KG1 (cell line): ENCODE measurements at regions not wholly inside any gene's neighbourhood (a gene's known extent, or its start where the extent isn't known, plus 50 kb on each side); places are given as distances from the start of the nearest gene placed in this dataset.
"Not testable (repeated sequence)": the region's sequence is repeated elsewhere in the genome, so short reads cannot be mapped to it uniquely, and the experiment has no call there.

Experiments
- DNase-seq: peaks from one replicate; lab custom pipeline; 2025; lab: John Stamatoyannopoulos, UW

- DNase-seq: no peak
Measured at GRCh38 chr2:59791004-59791618, 762.3 kb downstream of the BCL11A start.

GRCh38 chr2:59790186-59791003, 763.1 kb downstream of the BCL11A start:
- DNase-seq: no peak

- no peak for DNase-seq
Measured at GRCh38 chr2:59789523-59789922, 763.9 kb downstream of the BCL11A start.

- DNase-seq: no peak
Measured at GRCh38 chr2:59787095-59787494, 766.4 kb downstream of the BCL11A start.

GRCh38 chr2:59786684-59787083, 766.8 kb downstream of the BCL11A start:
- no peak for DNase-seq

- no peak for DNase-seq
Measured at GRCh38 chr2:59779571-59779970, 773.9 kb downstream of the BCL11A start.

GRCh38 chr2:59777120-59777519, 776.3 kb downstream of the BCL11A start:
- DNase-seq: no peak

GRCh38 chr2:59776726-59777008, 776.8 kb downstream of the BCL11A start:
- no peak for DNase-seq

- no peak for DNase-seq
Measured at GRCh38 chr2:59774821-59775433, 778.5 kb downstream of the BCL11A start.

- no peak for DNase-seq
Measured at GRCh38 chr2:59770651-59771050, 782.8 kb downstream of the BCL11A start.

- no peak for DNase-seq
Measured at GRCh38 chr2:59761966-59762365, 791.5 kb downstream of the BCL11A start.

GRCh38 chr2:59756150-59756549, 797.3 kb downstream of the BCL11A start:
- DNase-seq: no peak

GRCh38 chr2:59754011-59754735, 799.3 kb downstream of the BCL11A start:
- DNase-seq: no peak

GRCh38 chr2:59752512-59752911, 800.9 kb downstream of the BCL11A start:
- DNase-seq: no peak

- DNase-seq: no peak
Measured at GRCh38 chr2:59752071-59752470, 801.4 kb downstream of the BCL11A start.

GRCh38 chr2:59751214-59751613, 802.2 kb downstream of the BCL11A start:
- DNase-seq: not testable (repeated sequence)

GRCh38 chr2:59746291-59746690, 807.2 kb downstream of the BCL11A start:
- DNase-seq: no peak

GRCh38 chr2:59745085-59745484, 808.4 kb downstream of the BCL11A start:
- DNase-seq: no peak

GRCh38 chr2:59744436-59744835, 809.0 kb downstream of the BCL11A start:
- no peak for DNase-seq

- DNase-seq: no peak
Measured at GRCh38 chr2:59741840-59742239, 811.6 kb downstream of the BCL11A start.

- no peak for DNase-seq
Measured at GRCh38 chr2:59739166-59739565, 814.3 kb downstream of the BCL11A start.

GRCh38 chr2:59737299-59737698, 816.2 kb downstream of the BCL11A start:
- no peak for DNase-seq

- no peak for DNase-seq
Measured at GRCh38 chr2:59734743-59735142, 818.7 kb downstream of the BCL11A start.
